Activated CD4-positive, CD25-positive, alpha-beta regulatory T cell treated with anti-CD3 and anti-CD28 coated beads, Interleukin-2, amount 50 U/mL, for 16 hours (primary cell): ENCODE measurements at regions not wholly inside any gene's neighbourhood (a gene's known extent, or its start where the extent isn't known, plus 50 kb on each side); places are given as distances from the start of the nearest gene placed in this dataset.

Experiments
- DNase-seq: peaks from one replicate; pipeline ENCODE4 v3.0.0-alpha.2; 2020; ENCODE audit warnings: low read depth, low spot score

GRCh38 chr2:221264318-221264717, 307.8 kb downstream of the EPHA4 start:
- DNase-seq: no peak

DNA sequence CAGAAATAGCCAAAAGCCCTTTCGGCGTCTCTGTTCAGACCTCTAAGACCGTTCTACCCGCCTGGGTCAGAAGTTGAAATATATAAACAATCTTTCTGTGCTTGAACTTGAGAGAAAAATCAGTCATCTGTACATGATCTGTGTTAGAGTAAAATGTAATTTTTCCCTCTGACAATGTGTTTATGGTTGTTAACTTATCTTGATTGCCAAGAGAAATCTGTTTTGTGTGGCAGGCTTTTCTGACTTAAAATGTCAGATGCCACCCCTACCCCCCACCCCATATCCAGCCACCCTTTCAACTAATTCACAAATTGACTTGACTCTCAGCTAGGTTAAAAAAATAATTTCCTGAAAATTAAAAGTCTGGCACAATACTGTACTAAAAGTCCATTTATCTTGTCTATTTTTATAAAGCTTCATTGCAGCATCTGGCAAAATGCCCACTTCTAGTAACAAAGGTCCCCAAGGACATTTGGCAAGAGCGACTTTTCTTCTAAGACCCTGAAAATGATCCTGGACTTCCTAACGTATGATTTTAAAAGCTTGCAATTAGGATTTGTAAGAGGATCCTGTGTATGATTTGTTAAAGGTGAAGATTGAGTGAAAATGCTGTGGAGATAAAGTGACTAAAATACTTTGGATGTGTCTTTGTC, 304.2 kb downstream of the EPHA4 start:
- DNase-seq: no peak

DNA sequence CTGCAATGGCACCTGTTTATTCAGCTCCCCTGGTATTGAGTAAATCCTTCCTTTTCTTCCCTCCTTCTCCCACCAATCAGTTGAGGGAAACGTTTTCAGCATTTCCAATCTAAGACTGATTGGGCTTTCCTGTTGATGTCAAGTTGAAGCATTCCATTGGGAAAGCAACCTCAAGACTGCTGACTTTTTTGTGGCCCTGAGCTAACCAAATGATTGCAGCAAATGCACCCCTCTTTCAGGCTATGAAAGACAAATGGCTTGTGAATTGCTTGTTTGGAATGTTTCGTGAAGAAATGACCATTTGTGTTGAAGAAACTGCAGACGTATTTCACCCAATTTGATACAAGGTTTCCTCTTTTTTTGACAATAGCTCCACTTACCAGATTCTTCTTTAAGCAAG, 303.5 kb downstream of the EPHA4 start:
- no peak for DNase-seq

DNA sequence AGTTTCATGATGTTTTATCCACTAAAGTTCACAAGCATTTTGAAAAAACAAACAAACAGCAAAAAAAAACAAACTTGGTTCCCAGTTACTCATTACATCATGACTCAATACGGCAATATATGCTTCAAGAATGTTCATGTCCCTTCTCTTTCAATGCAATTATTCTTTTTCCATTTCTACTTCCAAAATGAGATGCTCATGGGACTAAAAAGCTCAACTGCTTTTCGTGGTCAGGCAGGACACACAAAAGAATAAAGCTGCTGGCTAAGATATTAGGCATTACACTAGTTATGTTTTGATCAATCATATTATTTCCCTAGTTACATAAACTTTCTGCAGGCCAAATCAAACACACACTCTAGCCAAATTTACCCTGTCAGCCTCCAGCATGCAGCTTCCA, 301.3 kb downstream of the EPHA4 start:
- no peak for DNase-seq

GRCh38 chr2:221272729-221273128, 299.4 kb downstream of the EPHA4 start:
- no peak for DNase-seq

DNA sequence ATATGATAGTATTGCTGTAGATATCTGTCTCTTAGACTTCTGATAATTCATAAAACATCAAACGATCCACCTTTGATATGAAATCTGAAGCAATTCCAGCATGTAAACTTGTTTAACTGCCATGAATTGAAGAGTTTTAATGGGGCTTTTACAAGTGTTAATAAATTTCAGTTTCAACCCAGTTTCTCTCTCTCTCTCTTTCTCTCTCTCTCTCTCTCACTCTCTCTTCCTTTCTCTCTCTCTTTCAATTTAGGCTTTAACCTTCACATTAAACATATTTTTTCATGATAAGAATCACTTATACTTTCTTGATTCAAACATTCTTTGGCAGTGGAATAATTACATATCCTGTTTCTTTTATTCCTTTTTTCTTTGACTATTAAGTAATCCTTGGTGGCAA, 296.1 kb downstream of the EPHA4 start:
- no peak for DNase-seq

- no peak for DNase-seq
These were observed 295.5 kb downstream of the EPHA4 start for GRCh38 chr2:221276601-221277000.

DNA sequence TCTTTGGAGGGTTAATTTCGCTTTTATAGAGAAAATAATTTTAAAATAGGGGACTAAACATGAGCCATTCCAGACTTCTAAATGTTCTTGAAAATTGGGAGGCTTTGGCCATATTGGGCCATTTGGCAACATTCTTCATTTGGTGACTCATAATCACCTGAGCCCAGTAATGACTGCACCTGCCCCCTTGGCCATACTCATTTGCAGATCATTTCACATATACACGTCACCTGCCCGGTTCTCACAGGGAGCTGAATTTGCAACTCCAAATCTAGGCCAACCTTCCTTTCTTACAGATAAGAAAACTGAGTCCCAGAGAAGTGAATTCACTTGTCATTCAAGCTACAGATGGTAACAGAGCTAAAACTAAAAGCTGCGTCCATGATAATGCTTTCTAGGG, 289.7 kb downstream of the EPHA4 start:
- no peak for DNase-seq

DNA sequence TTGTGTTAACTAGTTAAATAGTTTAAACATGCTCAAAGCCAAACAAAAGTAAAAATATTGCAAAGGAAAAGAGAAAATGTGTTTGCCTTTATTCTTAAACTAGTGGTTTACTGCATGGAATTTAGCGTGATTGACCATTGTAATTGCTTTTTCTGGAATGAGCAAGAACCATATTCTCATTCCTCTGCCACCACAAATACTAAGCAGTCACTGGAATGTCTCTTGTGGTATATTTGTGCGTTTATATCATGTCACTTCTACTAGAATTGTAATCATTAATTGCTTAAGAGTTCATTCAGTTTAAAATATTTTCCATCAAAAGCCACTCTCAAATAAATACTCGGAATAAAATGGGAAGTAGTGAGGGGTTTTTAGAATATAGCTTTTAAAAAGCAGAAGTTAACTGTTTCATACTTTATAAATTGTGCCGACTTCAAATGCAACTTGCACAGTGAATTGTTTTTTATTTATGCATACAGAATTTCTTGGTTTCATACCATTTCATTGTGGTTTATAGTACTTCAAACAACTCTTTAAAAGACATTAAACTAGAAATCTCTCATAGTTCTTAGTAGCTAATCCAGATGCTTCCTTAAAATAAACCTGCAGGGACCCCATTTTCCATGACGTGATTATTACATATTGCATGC, 288.1 kb downstream of the EPHA4 start:
- DNase-seq: no peak

DNA sequence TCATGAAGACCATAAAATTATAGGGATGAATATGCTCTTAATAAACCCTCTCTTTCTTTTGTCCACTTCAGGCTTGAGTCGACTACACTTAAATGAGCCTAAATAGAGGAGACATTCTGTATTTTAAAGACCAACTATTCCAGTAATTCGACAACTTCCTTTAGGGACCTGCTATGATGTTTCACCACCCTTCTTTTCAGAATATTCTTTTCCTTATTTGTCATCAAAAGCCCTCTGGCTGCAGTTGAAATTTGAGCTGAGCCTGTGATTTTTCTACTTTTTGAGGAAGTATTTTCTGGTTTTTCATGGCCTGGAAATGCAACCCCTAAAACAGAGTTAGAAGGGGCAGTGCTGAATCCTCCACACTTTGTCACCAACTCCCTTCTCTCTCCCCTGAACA, 287.0 kb downstream of the EPHA4 start:
- no peak for DNase-seq

DNA sequence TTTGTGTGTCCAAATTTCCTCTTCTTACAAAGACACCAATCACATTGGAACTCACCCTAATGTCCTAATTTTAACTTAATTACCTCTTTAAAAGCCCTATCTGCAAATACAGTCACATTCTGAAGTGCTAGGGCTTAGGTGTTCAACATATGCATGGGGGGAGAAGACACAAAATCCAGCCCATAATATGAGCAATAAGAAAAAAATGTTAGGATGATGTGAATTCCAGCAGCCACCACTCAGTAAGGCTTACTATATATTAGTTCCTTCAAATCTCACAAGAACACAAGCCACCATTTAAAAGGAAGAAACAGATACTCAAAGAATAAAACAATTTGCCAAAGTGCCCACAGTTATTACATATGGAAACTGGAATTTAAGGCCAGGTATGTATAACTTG, 285.7 kb downstream of the EPHA4 start:
- no peak for DNase-seq

- no peak for DNase-seq
These were observed 282.7 kb downstream of the EPHA4 start for GRCh38 chr2:221289389-221289788.

DNA sequence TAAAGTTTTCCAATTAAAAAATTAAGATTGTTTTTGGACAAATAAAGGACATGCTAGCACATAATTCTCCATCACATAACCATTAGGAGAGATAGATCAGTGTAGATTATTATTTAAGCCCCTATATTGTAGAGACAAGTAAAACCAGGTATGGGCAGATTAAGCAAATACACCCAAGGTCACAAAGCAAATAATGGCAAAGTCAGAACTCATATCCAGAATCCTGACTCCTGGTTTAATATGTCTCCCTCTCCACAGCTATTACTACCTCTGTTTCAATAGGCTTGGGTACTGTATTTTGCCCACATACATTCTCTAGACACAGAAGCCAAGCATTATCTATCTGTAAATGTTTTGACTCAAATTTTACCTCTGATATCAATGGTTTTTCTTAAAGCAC, 282.3 kb downstream of the EPHA4 start:
- no peak for DNase-seq

DNA sequence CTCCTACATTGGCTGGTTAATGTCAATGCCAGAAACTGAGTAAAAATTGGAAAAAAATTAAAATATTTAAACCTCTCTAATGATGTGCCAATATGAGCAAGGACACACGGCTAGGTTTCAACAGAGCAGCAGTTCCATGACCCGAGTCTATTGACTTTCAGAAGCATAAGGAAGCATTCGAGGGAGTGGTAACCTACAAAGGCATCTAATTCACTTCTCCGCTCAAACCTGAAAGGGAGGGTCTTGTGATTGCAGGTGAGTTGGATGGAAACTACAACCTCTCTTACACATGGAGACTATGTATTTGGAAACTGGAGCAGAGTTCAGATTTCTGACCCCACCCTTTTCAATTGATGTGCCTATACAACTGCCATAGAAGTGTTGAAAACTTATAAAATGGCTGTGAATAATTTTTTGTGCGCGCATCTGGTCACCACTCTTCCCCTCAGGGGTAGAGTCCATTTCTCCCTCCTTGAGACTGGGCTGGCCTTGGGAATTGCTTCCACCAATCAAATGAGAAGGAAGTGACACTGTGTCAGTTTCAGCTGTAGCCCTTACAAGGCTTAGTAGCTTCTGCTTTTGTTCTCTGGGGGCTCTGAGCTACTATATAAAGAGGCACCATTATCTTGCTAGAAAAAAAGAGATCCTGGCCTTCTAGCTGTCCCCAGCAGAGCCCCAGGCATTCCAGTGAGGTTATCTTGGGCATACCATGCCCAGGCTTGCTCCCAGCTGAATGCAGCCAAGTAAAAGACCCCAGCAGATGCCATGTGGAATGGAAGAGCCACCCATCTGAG, 278.0 kb downstream of the EPHA4 start:
- no peak for DNase-seq

DNA sequence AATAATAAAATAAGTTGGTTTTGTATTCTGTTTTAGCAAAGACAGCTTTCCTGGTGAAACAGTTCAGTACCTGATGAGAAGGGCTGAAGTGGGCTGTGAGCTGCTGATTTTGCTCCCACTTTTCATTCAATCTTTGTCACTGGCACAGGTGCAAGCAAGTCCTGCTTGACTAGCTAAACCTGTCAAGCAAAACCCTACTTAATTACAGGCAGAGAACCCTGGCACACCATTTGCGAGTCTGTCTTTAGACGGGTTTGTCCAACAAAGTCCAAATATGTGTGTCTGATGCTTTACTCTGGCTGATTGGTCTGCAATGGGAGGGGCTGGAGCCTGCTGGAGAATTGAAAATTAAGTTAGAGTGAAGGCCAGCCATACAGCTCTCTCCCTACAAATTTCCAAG, 267.2 kb downstream of the EPHA4 start:
- DNase-seq: no peak

DNA sequence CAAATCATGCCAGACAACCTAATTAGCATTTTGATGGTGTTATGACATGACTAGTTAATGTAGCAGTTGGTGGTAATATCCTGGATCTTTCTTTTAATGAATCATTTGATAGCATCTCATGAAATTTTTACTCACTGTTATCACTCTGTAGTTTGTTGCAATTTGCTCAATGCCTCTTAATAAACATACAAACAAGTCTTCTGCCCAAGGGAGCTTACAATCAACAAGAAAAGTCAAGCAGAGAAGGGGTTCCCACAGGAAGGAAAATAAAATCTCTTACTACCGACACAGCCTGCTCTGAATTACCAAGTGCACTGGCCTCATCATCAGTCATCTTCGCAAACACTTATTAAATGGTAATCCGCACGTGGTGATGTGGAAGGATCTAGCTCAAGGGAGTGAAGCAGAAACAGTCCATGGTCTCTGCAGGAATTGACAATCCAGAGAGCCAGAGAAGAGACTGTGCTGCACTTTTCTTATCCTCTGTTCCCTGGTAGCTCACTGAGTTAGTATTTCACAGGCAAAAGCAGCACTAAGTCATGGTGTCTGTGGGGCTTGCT, 263.5 kb downstream of the EPHA4 start:
- DNase-seq: no peak

GRCh38 chr2:221309892-221310583, 262.1 kb downstream of the EPHA4 start:
- DNase-seq: no peak

- no peak for DNase-seq
These were observed 261.4 kb downstream of the EPHA4 start for GRCh38 chr2:221310730-221311129.

GRCh38 chr2:221312634-221313033, 259.5 kb downstream of the EPHA4 start:
- DNase-seq: no peak

GRCh38 chr2:221314786-221315185, 257.3 kb downstream of the EPHA4 start:
- no peak for DNase-seq

GRCh38 chr2:221318376-221319130, 253.6 kb downstream of the EPHA4 start:
- DNase-seq: no peak
